ENCODE measurements at regions not wholly inside any gene's neighbourhood (a gene's known extent, or its start where the extent isn't known, plus 50 kb on each side); places are given as distances from the start of the nearest gene placed in this dataset.

- Histone ChIP-seq H3K36me3 (no peaks in the 10 kb centered on the region), H3K4me3 (no peak overlapping the region), H3K27ac (no peak overlapping the region), H3K4me1 (peaks cover 0 to 14% (median 4%) of the 10 kb centered on the region in 4 donors), H3K9me3 (no peaks in the 10 kb centered on the region), H3K27me3 (no peaks in the 10 kb centered on the region)
- no peak for TF ChIP-seq CTCF (IDR thresholded peaks at IDR 0.05)
- DNase-seq = no peak
- intact Hi-C loops (cut with DNase I; ENCODE audit: low total_unique reads) = no loop called here
Observed at GRCh38 chr5:108557686-108558085, 175.8 kb upstream of the FBXL17 start.

GRCh38 chr5:108556441-108557145, 174.7 kb upstream of the FBXL17 start:
- TF ChIP-seq CTCF (IDR thresholded peaks at IDR 0.05) = no peak

GRCh38 chr5:108548684-108549596, 167.0 kb upstream of the FBXL17 start:
- no peak for DNase-seq
- no peak overlapping the region for H3K4me3 ChIP-seq
- intact Hi-C loops (cut with DNase I; ENCODE audit: low total_unique reads) = no loop called here
- H3K36me3 ChIP-seq = no peaks in the 10 kb centered on the region
- no peaks in the 10 kb centered on the region for H3K9me3 ChIP-seq
- no peak for TF ChIP-seq CTCF (IDR thresholded peaks at IDR 0.05)
- no peak overlapping the region for H3K27ac ChIP-seq
- peaks cover 0 to 6% (median 0%) of the 10 kb centered on the region in 4 donors for H3K4me1 ChIP-seq
- no peaks in the 10 kb centered on the region for H3K27me3 ChIP-seq

More at GRCh38 chr5:108556441-108557145, 174.7 kb upstream of the FBXL17 start:
- no peak overlapping the region for H3K4me3 ChIP-seq
- no peaks in the 10 kb centered on the region for H3K36me3 ChIP-seq
- no peak overlapping the region for H3K27ac ChIP-seq
- no peaks in the 10 kb centered on the region for H3K9me3 ChIP-seq
- intact Hi-C loops (cut with DNase I; ENCODE audit: low total_unique reads) = no loop called here
- H3K4me1 ChIP-seq = peaks cover 0 to 14% (median 4%) of the 10 kb centered on the region in 4 donors
- DNase-seq = no peak
- no peaks in the 10 kb centered on the region for H3K27me3 ChIP-seq

- intact Hi-C loops (cut with DNase I; ENCODE audit: low total_unique reads) = no loop called here
- H3K27me3 ChIP-seq = no peaks in the 10 kb centered on the region
- no peak for DNase-seq
- H3K9me3 ChIP-seq = no peaks in the 10 kb centered on the region
- H3K27ac ChIP-seq = no peak overlapping the region
- H3K4me1 ChIP-seq = peaks cover 0 to 6% (median 0%) of the 10 kb centered on the region in 4 donors
- H3K36me3 ChIP-seq = no peaks in the 10 kb centered on the region
- no peak overlapping the region for H3K4me3 ChIP-seq
- TF ChIP-seq CTCF (IDR thresholded peaks at IDR 0.05) = no peak
Observed at GRCh38 chr5:108546939-108547338, 165.0 kb upstream of the FBXL17 start.

GRCh38 chr5:108545301-108545700, 163.4 kb upstream of the FBXL17 start:
- Histone ChIP-seq H3K27me3 (no peaks in the 10 kb centered on the region), H3K4me1 (peaks cover 0 to 6% (median 0%) of the 10 kb centered on the region in 4 donors), H3K9me3 (no peaks in the 10 kb centered on the region), H3K36me3 (no peaks in the 10 kb centered on the region), H3K4me3 (no peak overlapping the region), H3K27ac (no peak overlapping the region)
- TF ChIP-seq CTCF (IDR thresholded peaks at IDR 0.05) = no peak
- intact Hi-C loops (cut with DNase I; ENCODE audit: low total_unique reads) = no loop called here
- DNase-seq = no peak

Measured in tibial artery (tissue), 4 donors.